Naive thymus-derived CD4-positive, alpha-beta T cell (primary cell): ENCODE measurements at regions not wholly inside any gene's neighbourhood (a gene's known extent, or its start where the extent isn't known, plus 50 kb on each side); places are given as distances from the start of the nearest gene placed in this dataset.
"Not testable (repeated sequence)": the region's sequence is repeated elsewhere in the genome, so short reads cannot be mapped to it uniquely, and the experiment has no call there.

ENCODE experiments used
- ATAC-seq: fragments of 150-1000 bp; cut with Tn5 transposase; 2 replicates; pipeline ENCODE4 v1.10.0; 2021; ENCODE audit warnings: mild to moderate bottlenecking, moderate library complexity
- CTCF ChIA-PET: fragments of 350-600 bp; sonication (Branson Sonifier 250); formaldehyde crosslinking; loops from one replicate; lab custom pipeline; 2021; ENCODE audit warnings: antibody characterized with exemption; lab: Charles Lee
- POLR2A ChIA-PET: fragments of 350-600 bp; sonication (Branson Sonifier 250); formaldehyde crosslinking; loops from one replicate; lab custom pipeline; 2021; ENCODE audit warnings: antibody characterized with exemption, inconsistent platforms; lab: Charles Lee
- DNase-seq, 9 donors: peaks; one replicate each; pipeline versions ENCODE4 v3.0.0 to v3.0.0-alpha.2; 2020 to 2022; ENCODE audit warnings: mixed read lengths in 1 of 9
- H3K27ac ChIP-seq: one replicate; pipeline ENCODE4 v1.7.0; 2013; ENCODE audit warnings: mild to moderate bottlenecking, low read depth, low read length, moderate library complexity
- H3K27me3 ChIP-seq, 2 donors: one replicate each; pipeline ENCODE4 v1.7.0; 2013; ENCODE audit warnings: low read length in 2 of 2, mild to moderate bottlenecking in 2 of 2, moderate library complexity in 2 of 2; ENCODE audit not compliant: control insufficient read depth in 2 of 2, insufficient read depth in 2 of 2
- H3K36me3 ChIP-seq, 3 experiments: 1 replicate in 2 of 3; 2 replicates in 1 of 3; pipeline ENCODE4 v1.7.0; 2013; ENCODE audit warnings: low read length in 3 of 3, mild to moderate bottlenecking in 3 of 3, moderate library complexity in 1 of 3; ENCODE audit not compliant: insufficient read depth in 3 of 3, control insufficient read depth in 2 of 3
- H3K4me1 ChIP-seq, 2 donors: one replicate each; pipeline ENCODE4 v1.7.0; 2013; ENCODE audit warnings: low read length in 2 of 2, mild to moderate bottlenecking in 2 of 2, moderate library complexity in 1 of 2; ENCODE audit not compliant: control insufficient read depth in 2 of 2, insufficient read depth in 2 of 2
- H3K4me3 ChIP-seq: 2 replicates; pipeline ENCODE4 v1.7.0; 2013; ENCODE audit warnings: mild to moderate bottlenecking, low read length
- H3K9me3 ChIP-seq, 3 experiments: 1 replicate in 2 of 3; 2 replicates in 1 of 3; pipeline ENCODE4 v1.7.0; 2013; ENCODE audit warnings: low read length in 3 of 3; ENCODE audit not compliant: control insufficient read depth in 2 of 3
- H3K27ac Mint-ChIP-seq, 9 donors: one replicate each; pipeline ENCODE4 v1.8.0; 2020 to 2022; ENCODE audit warnings: mixed read lengths in 9 of 9, mild to moderate bottlenecking in 8 of 9, moderate library complexity in 5 of 9, inconsistent platforms in 2 of 9
- H3K27me3 Mint-ChIP-seq, 5 donors: one replicate each; pipeline ENCODE4 v1.8.0; 2021 to 2022; ENCODE audit warnings: mixed read lengths in 5 of 5, mild to moderate bottlenecking in 1 of 5
- H3K36me3 Mint-ChIP-seq, 5 donors: one replicate each; pipeline ENCODE4 v1.8.0; 2020 to 2022; ENCODE audit warnings: mixed read lengths in 5 of 5, mild to moderate bottlenecking in 3 of 5, inconsistent platforms in 1 of 5
- H3K4me1 Mint-ChIP-seq, 7 donors: one replicate each; pipeline ENCODE4 v1.8.0; 2020 to 2022; ENCODE audit warnings: mixed read lengths in 7 of 7, mild to moderate bottlenecking in 3 of 7, inconsistent platforms in 1 of 7
- H3K4me3 Mint-ChIP-seq, 10 donors: one replicate each; pipeline ENCODE4 v1.8.0; 2020 to 2022; ENCODE audit warnings: mild to moderate bottlenecking in 10 of 10, mixed read lengths in 10 of 10, moderate library complexity in 6 of 10, inconsistent platforms in 2 of 10
- H3K9me3 Mint-ChIP-seq, 11 donors: one replicate each; pipeline ENCODE4 v1.8.0; 2020 to 2022; ENCODE audit warnings: mixed read lengths in 11 of 11, mild to moderate bottlenecking in 4 of 11, inconsistent platforms in 1 of 11, moderate library complexity in 1 of 11
- intact Hi-C, 2 donors: fragments of 100-400 bp; cut with micrococcal nuclease; formaldehyde crosslinking; loops; one replicate each; pipeline ENCODE4 v1.15.1; 2023

- H3K36me3 ChIP-seq, DNase-seq, H3K9me3 Mint-ChIP-seq, H3K4me3 Mint-ChIP-seq, H3K4me1 ChIP-seq, H3K36me3 Mint-ChIP-seq, H3K4me3 ChIP-seq, ATAC-seq, H3K27ac ChIP-seq, H3K9me3 ChIP-seq, POLR2A ChIA-PET, H3K27me3 ChIP-seq, intact Hi-C loops, H3K4me1 Mint-ChIP-seq, CTCF ChIA-PET, H3K27ac Mint-ChIP-seq: not testable (repeated sequence)
- peaks cover 0 to 11% (median 8%) of the 10 kb centered on the region in 5 donors for H3K27me3 Mint-ChIP-seq
Observed at GRCh38 chr15:77938546-77938945, 139.0 kb downstream of the TBC1D2B start.

- intact Hi-C loops, H3K36me3 ChIP-seq, ATAC-seq, H3K27ac ChIP-seq, CTCF ChIA-PET, H3K9me3 Mint-ChIP-seq, H3K36me3 Mint-ChIP-seq, H3K4me1 ChIP-seq, H3K27me3 ChIP-seq, H3K27me3 Mint-ChIP-seq, H3K4me1 Mint-ChIP-seq, H3K9me3 ChIP-seq, H3K4me3 Mint-ChIP-seq, POLR2A ChIA-PET, H3K27ac Mint-ChIP-seq, DNase-seq, H3K4me3 ChIP-seq: not testable (repeated sequence)
Observed at GRCh38 chr15:77936567-77936966, 140.9 kb downstream of the TBC1D2B start.

GRCh38 chr15:77934516-77934915, 143.0 kb downstream of the TBC1D2B start:
- H3K36me3 ChIP-seq, intact Hi-C loops, ATAC-seq, H3K9me3 ChIP-seq, DNase-seq, H3K27me3 Mint-ChIP-seq, H3K4me1 ChIP-seq, H3K4me3 ChIP-seq, H3K36me3 Mint-ChIP-seq, H3K9me3 Mint-ChIP-seq, POLR2A ChIA-PET, H3K4me3 Mint-ChIP-seq, H3K27ac Mint-ChIP-seq, H3K27me3 ChIP-seq, H3K4me1 Mint-ChIP-seq, H3K27ac ChIP-seq, CTCF ChIA-PET: not testable (repeated sequence)

GRCh38 chr15:77930907-77931306, 146.6 kb downstream of the TBC1D2B start:
- H3K4me1 ChIP-seq, POLR2A ChIA-PET, CTCF ChIA-PET, H3K4me3 Mint-ChIP-seq, H3K27ac ChIP-seq, DNase-seq, H3K36me3 ChIP-seq, H3K9me3 Mint-ChIP-seq, H3K4me1 Mint-ChIP-seq, H3K27me3 ChIP-seq, H3K9me3 ChIP-seq, H3K36me3 Mint-ChIP-seq, ATAC-seq, intact Hi-C loops, H3K4me3 ChIP-seq, H3K27me3 Mint-ChIP-seq, H3K27ac Mint-ChIP-seq: not testable (repeated sequence)

- DNase-seq, H3K27me3 Mint-ChIP-seq, intact Hi-C loops, H3K4me3 Mint-ChIP-seq, H3K27me3 ChIP-seq, H3K36me3 ChIP-seq, H3K9me3 Mint-ChIP-seq, ATAC-seq, H3K4me1 ChIP-seq, H3K27ac ChIP-seq, H3K4me1 Mint-ChIP-seq, H3K4me3 ChIP-seq, CTCF ChIA-PET, H3K36me3 Mint-ChIP-seq, H3K9me3 ChIP-seq, POLR2A ChIA-PET: not testable (repeated sequence)
- H3K27ac Mint-ChIP-seq: peak overlapping the region in 1 of 9 donors; percentile 4
Observed at GRCh38 chr15:77930490-77930889, 147.0 kb downstream of the TBC1D2B start.

- H3K4me3 Mint-ChIP-seq, H3K36me3 Mint-ChIP-seq, H3K27ac Mint-ChIP-seq, H3K27me3 ChIP-seq, H3K9me3 ChIP-seq, intact Hi-C loops, H3K4me3 ChIP-seq, H3K36me3 ChIP-seq, H3K4me1 ChIP-seq, H3K4me1 Mint-ChIP-seq, CTCF ChIA-PET, H3K27ac ChIP-seq, ATAC-seq, POLR2A ChIA-PET, H3K9me3 Mint-ChIP-seq, DNase-seq: not testable (repeated sequence)
- peaks cover 0 to 11% (median 0%) of the 10 kb centered on the region in 5 donors for H3K27me3 Mint-ChIP-seq
Observed at GRCh38 chr15:77926789-77927188, 150.7 kb downstream of the TBC1D2B start.

GRCh38 chr15:77926296-77926695, 151.2 kb downstream of the TBC1D2B start:
- H3K27me3 ChIP-seq, H3K4me3 ChIP-seq, H3K27ac Mint-ChIP-seq, H3K4me1 ChIP-seq, DNase-seq, CTCF ChIA-PET, H3K36me3 ChIP-seq, H3K9me3 ChIP-seq, intact Hi-C loops, H3K9me3 Mint-ChIP-seq, POLR2A ChIA-PET, H3K27ac ChIP-seq, H3K4me3 Mint-ChIP-seq, ATAC-seq, H3K4me1 Mint-ChIP-seq, H3K36me3 Mint-ChIP-seq: not testable (repeated sequence)
- H3K27me3 Mint-ChIP-seq: peaks cover 0 to 15% (median 0%) of the 10 kb centered on the region in 5 donors
